ENCODE measurements at regions not wholly inside any gene's neighbourhood (a gene's known extent, or its start where the extent isn't known, plus 50 kb on each side); places are given as distances from the start of the nearest gene placed in this dataset.

GRCh38 chr13:34004676-34005075, 186.7 kb downstream of the RFC3 start:
- H3K27me3 Mint-ChIP-seq: no peaks in the 10 kb centered on the region

GRCh38 chr13:34006011-34006410, 188.1 kb downstream of the RFC3 start:
- CTCF ChIA-PET: no interaction called here
- POLR2A ChIA-PET: no interaction called here
- no peak overlapping the region for H3K27ac Mint-ChIP-seq

More at GRCh38 chr13:34004676-34005075, 186.7 kb downstream of the RFC3 start:
- no peaks in the 10 kb centered on the region for H3K4me1 ChIP-seq (ENCODE audit: control insufficient read depth in 2 of 2, insufficient read depth in 2 of 2, low read length in 2 of 2)
- no peak for TF ChIP-seq EZH2 (IDR thresholded peaks at IDR 0.05; ENCODE audit: borderline replicate concordance, insufficient read depth, low read depth, low read length, poor library complexity, severe bottlenecking)
- DNase-seq (no peak), ATAC-seq (ENCODE audit: low read depth) (no peak)
- H3K79me2 ChIP-seq (ENCODE audit: control insufficient read depth, insufficient read depth, low read length): no peaks in the 10 kb centered on the region
- ChIA-PET POLR2A (no interaction called here), CTCF (interaction anchor here (0.5 kb wide), 1 partner anchor 143 kb away, joined by 4 read pairs; no protein-coding TSS in a partner anchor)
- no peaks in the 10 kb centered on the region for H3K9me3 ChIP-seq (ENCODE audit: control extremely low read depth in 1 of 3, control insufficient read depth in 2 of 3, insufficient read depth in 1 of 3, low read length in 2 of 3)
- H4K20me1 ChIP-seq (ENCODE audit: control insufficient read depth, insufficient read depth, low read length, poor library complexity, severe bottlenecking): no peaks in the 10 kb centered on the region
- H2AFZ ChIP-seq (ENCODE audit: insufficient read depth, low read depth, low read length, poor library complexity, severe bottlenecking): no peak overlapping the region
- no peak overlapping the region for H3K4me3 ChIP-seq (ENCODE audit: control extremely low read depth in 1 of 5, extremely low read depth in 1 of 5, insufficient read depth in 1 of 5, low read depth in 2 of 5, low read length in 4 of 5)
- 91% methylated on average over 10 of the region's 14 CpGs for WGBS (ENCODE audit: insufficient coverage)
- intact Hi-C loops (cut with micrococcal nuclease): no loop called here
- H3K36me3 ChIP-seq (replicated peaks in 1 of 2; ENCODE audit: control extremely low read depth in 1 of 2, control insufficient read depth in 1 of 2, extremely low read depth in 1 of 2, insufficient read depth in 2 of 2, low read length in 1 of 2): no peaks in the 10 kb centered on the region
- no peaks in the 10 kb centered on the region for H3K4me1 Mint-ChIP-seq
- no peak overlapping the region for H3K9ac ChIP-seq (ENCODE audit: low read length)
- H3K9me3 Mint-ChIP-seq (ENCODE audit: insufficient read depth): no peaks in the 10 kb centered on the region
- H3K27ac Mint-ChIP-seq: no peak overlapping the region
- H3K4me2 ChIP-seq (replicated peaks; ENCODE audit: low read depth, low read length, poor library complexity, severe bottlenecking): no peak overlapping the region
- no peak overlapping the region for H3K4me3 Mint-ChIP-seq
- H3K27me3 ChIP-seq (replicated peaks in 1 of 4; ENCODE audit: control extremely low read depth in 1 of 4, control insufficient read depth in 3 of 4, insufficient read depth in 4 of 4, low read length in 3 of 4): no peaks in the 10 kb centered on the region
- no peak overlapping the region for H3K27ac ChIP-seq (ENCODE audit: low read length in 2 of 2)

More at GRCh38 chr13:34006011-34006410, 188.1 kb downstream of the RFC3 start:
- DNase-seq (no peak), ATAC-seq (ENCODE audit: low read depth) (no peak)
- WGBS (ENCODE audit: insufficient coverage): no CpG with 5 or more reads among the region's 2 CpGs
- intact Hi-C loops (cut with micrococcal nuclease): no loop called here
- Histone ChIP-seq H3K79me2 (ENCODE audit: control insufficient read depth, insufficient read depth, low read length) (no peaks in the 10 kb centered on the region), H3K4me1 (ENCODE audit: control insufficient read depth in 2 of 2, insufficient read depth in 2 of 2, low read length in 2 of 2) (no peaks in the 10 kb centered on the region), H3K9ac (ENCODE audit: low read length) (no peak overlapping the region), H3K27me3 (replicated peaks in 1 of 4; ENCODE audit: control extremely low read depth in 1 of 4, control insufficient read depth in 3 of 4, insufficient read depth in 4 of 4, low read length in 3 of 4) (no peaks in the 10 kb centered on the region), H3K27ac (ENCODE audit: low read length in 2 of 2) (no peak overlapping the region), H3K4me3 (ENCODE audit: control extremely low read depth in 1 of 5, extremely low read depth in 1 of 5, insufficient read depth in 1 of 5, low read depth in 2 of 5, low read length in 4 of 5) (no peak overlapping the region), H4K20me1 (ENCODE audit: control insufficient read depth, insufficient read depth, low read length, poor library complexity, severe bottlenecking) (no peaks in the 10 kb centered on the region), H3K36me3 (replicated peaks in 1 of 2; ENCODE audit: control extremely low read depth in 1 of 2, control insufficient read depth in 1 of 2, extremely low read depth in 1 of 2, insufficient read depth in 2 of 2, low read length in 1 of 2) (no peaks in the 10 kb centered on the region), H3K9me3 (ENCODE audit: control extremely low read depth in 1 of 3, control insufficient read depth in 2 of 3, insufficient read depth in 1 of 3, low read length in 2 of 3) (no peaks in the 10 kb centered on the region), H3K4me2 (replicated peaks; ENCODE audit: low read depth, low read length, poor library complexity, severe bottlenecking) (no peak overlapping the region), H2AFZ (ENCODE audit: insufficient read depth, low read depth, low read length, poor library complexity, severe bottlenecking) (no peak overlapping the region)
- H3K9me3 Mint-ChIP-seq (ENCODE audit: insufficient read depth): no peaks in the 10 kb centered on the region
- TF ChIP-seq CTCF (IDR thresholded peaks at IDR 0.05) (no peak), EZH2 (IDR thresholded peaks at IDR 0.05; ENCODE audit: borderline replicate concordance, insufficient read depth, low read depth, low read length, poor library complexity, severe bottlenecking) (no peak)
- H3K4me1 Mint-ChIP-seq: no peaks in the 10 kb centered on the region
- H3K4me3 Mint-ChIP-seq: no peak overlapping the region
- peaks cover 3% of the 10 kb centered on the region for H3K27me3 Mint-ChIP-seq
